Esophagus muscularis mucosa (tissue), 4 donors: ENCODE measurements at regions not wholly inside any gene's neighbourhood (a gene's known extent, or its start where the extent isn't known, plus 50 kb on each side); places are given as distances from the start of the nearest gene placed in this dataset.

Experiments
- DNase-seq: peaks from one replicate; pipeline ENCODE4 v3.0.0-alpha.2; 2017; ENCODE audit errors: extremely low spot score
- H3K27ac ChIP-seq, 4 donors: fragments of 200-600 bp; sonication (generic); replicated peaks in 1 of 4; 1 replicate in 3 of 4; 2 replicates in 1 of 4; pipeline ENCODE4 v1.5.1; 2016 to 2019; ENCODE audit warnings: mild to moderate bottlenecking in 1 of 4
- H3K27me3 ChIP-seq, 4 donors: fragments of 200-600 bp; sonication (generic); one replicate each; pipeline versions ENCODE4 v1.5.1 to v1.6.0; 2016 to 2019
- H3K36me3 ChIP-seq, 4 donors: fragments of 200-600 bp; sonication (generic); one replicate each; pipeline ENCODE4 v1.5.1; 2016 to 2019
- H3K4me1 ChIP-seq, 4 donors: fragments of 200-600 bp; sonication (generic); one replicate each; pipeline ENCODE4 v1.5.1; 2016 to 2019
- H3K4me3 ChIP-seq, 4 donors: fragments of 200-600 bp; sonication (generic); 1 replicate in 2 of 4; 2 replicates in 2 of 4; pipeline ENCODE4 v1.5.1; 2016 to 2019; ENCODE audit warnings: mild to moderate bottlenecking in 4 of 4, moderate library complexity in 1 of 4
- H3K9me3 ChIP-seq, 4 donors: fragments of 200-600 bp; sonication (generic); 1 replicate in 3 of 4; 2 replicates in 1 of 4; pipeline ENCODE4 v1.5.1; 2016 to 2019
- CTCF ChIP-seq, 3 experiments: fragments of 200-600 bp in 2 of 3; fragments of 450-650 bp in 1 of 3; sonication (generic) in 2 of 3; IDR thresholded peaks; one replicate each; pipeline ENCODE4 v1.5.1; 2017 to 2019; ENCODE audit warnings: antibody characterized with exemption in 3 of 3, mild to moderate bottlenecking in 2 of 3, moderate library complexity in 1 of 3
- EP300 ChIP-seq: sonication (generic); formaldehyde crosslinking; IDR thresholded peaks from one replicate; pipeline ENCODE4 v1.6.1; 2017; ENCODE audit warnings: antibody characterized with exemption
- POLR2A ChIP-seq: fragments of 450-650 bp; IDR thresholded peaks from one replicate; pipeline ENCODE4 v1.6.1; 2017; ENCODE audit warnings: antibody characterized with exemption, moderate library complexity, mild to moderate bottlenecking, low read depth
- POLR2AphosphoS5 ChIP-seq, 2 donors: sonication (generic); formaldehyde crosslinking; IDR thresholded peaks; one replicate each; pipeline ENCODE4 v1.6.1; 2017; ENCODE audit warnings: antibody characterized with exemption in 2 of 2
- WGBS: methylation state at CpG from one replicate; pipeline ENCODE4 v1.1.5; 2018; 5-methylcytosine and 5-hydroxymethylcytosine counted together
- intact Hi-C: fragments of 100-400 bp; cut with DNase I; formaldehyde crosslinking; loops from one replicate; pipeline ENCODE4 v1.15.1; 2023

DNA sequence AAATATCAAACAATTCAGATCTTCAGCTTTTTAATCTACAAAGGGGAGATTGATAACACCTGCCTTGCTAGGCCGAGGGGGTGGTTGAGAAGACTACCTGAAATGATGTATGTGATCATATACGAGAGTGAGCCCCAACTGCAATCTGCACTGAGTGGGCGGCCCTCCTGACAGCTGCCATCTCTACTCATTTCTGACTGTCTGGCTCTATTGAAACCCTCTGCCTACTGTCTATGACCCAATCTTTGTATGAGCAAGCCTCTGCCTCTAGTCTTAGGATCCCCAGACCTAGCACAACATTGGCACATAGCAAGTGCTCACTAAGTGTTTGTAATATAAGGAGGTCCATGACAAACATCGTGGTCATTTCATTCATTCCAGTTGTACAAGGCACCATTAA is 144.4 kb upstream of the NR2F2 start:
- Histone ChIP-seq H3K9me3 (no peaks in the 10 kb centered on the region), H3K27ac (no peak overlapping the region), H3K4me1 (peaks cover 0 to 29% (median 22%) of the 10 kb centered on the region in 4 donors), H3K27me3 (no peaks in the 10 kb centered on the region), H3K36me3 (no peaks in the 10 kb centered on the region), H3K4me3 (no peak overlapping the region)
- intact Hi-C loops = loop anchor here (10.0 kb wide), 1 partner anchor 129 kb away; no protein-coding TSS in a partner anchor
- DNase-seq = no peak
- TF ChIP-seq POLR2A (no peak), POLR2AphosphoS5 (IDR thresholded peaks at IDR 0.05) (no peak), CTCF (IDR thresholded peaks at IDR 0.05) (no peak), EP300 (no peak)
- WGBS = 91% methylated on average over 4 of the region's 4 CpGs

GRCh38 chr15:96187341-96188305 is 142.9 kb upstream of the NR2F2 start:
- intact Hi-C loops = loop anchor here (10.0 kb wide), 1 partner anchor 127 kb away; no protein-coding TSS in a partner anchor
- 50% methylated on average over 10 of the region's 10 CpGs for WGBS
- no peak for DNase-seq
- H3K9me3 ChIP-seq = no peaks in the 10 kb centered on the region
- peaks cover 0 to 16% (median 10%) of the 10 kb centered on the region in 4 donors for H3K4me1 ChIP-seq
- H3K27me3 ChIP-seq = no peaks in the 10 kb centered on the region
- TF ChIP-seq POLR2AphosphoS5 (IDR thresholded peaks at IDR 0.05) = no peak
- no peak for TF ChIP-seq CTCF (IDR thresholded peaks at IDR 0.05)
- no peak for TF ChIP-seq EP300
- TF ChIP-seq POLR2A = no peak
- peak overlapping the region in 2 of 4 donors; percentile 19 to 23 for H3K27ac ChIP-seq
- H3K36me3 ChIP-seq = no peaks in the 10 kb centered on the region
- H3K4me3 ChIP-seq = no peak overlapping the region

DNA sequence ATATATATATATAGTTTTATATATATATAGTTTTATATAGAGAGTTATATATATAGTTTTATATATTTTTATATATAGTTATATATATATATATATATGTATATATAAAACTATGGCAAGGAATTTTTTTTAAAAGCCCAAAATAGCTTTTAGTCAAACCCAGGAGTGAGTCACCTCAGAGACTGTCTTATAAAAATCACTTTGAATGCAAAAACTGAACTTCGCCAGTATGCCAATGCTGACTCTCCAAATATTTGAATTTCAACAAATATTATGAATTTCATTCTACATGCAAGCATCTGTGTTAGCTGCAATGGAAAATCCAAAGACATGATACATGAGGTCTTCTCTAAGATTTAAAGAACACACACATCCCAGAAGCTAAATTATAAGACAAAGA is 132.8 kb upstream of the NR2F2 start:
- Histone ChIP-seq H3K4me3 (no peak overlapping the region), H3K27me3 (no peaks in the 10 kb centered on the region), H3K27ac (no peak overlapping the region), H3K36me3 (no peaks in the 10 kb centered on the region), H3K9me3 (no peaks in the 10 kb centered on the region), H3K4me1 (no peaks in the 10 kb centered on the region)
- WGBS = 85% methylated on average over 1 of the region's 1 CpG
- TF ChIP-seq POLR2A (no peak), CTCF (IDR thresholded peaks at IDR 0.05) (no peak), EP300 (no peak), POLR2AphosphoS5 (IDR thresholded peaks at IDR 0.05) (no peak)
- intact Hi-C loops = no loop called here
- no peak for DNase-seq

DNA sequence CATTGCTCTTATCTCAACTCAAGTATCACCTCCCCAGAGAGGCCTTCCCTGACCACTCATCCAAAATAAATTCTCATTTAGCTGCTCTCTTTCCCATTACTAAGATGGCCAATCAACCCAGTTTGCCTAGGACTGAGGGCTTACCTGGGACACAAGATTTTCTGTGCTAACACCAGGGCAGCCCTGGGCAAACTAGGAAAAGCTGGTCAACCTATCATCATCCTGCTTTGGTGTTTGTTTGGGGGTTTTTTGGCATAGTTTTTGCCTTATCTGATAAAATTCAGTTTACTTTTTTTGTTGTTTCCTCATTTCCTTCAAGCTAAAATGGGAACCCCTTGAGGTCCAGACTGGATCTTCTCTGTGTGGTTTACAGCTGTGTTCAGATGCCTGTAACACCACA is 131.4 kb upstream of the NR2F2 start:
- H3K27me3 ChIP-seq = no peaks in the 10 kb centered on the region
- DNase-seq = no peak
- no peak for TF ChIP-seq POLR2AphosphoS5 (IDR thresholded peaks at IDR 0.05)
- H3K27ac ChIP-seq = no peak overlapping the region
- H3K4me1 ChIP-seq = no peaks in the 10 kb centered on the region
- H3K4me3 ChIP-seq = no peak overlapping the region
- no peaks in the 10 kb centered on the region for H3K9me3 ChIP-seq
- intact Hi-C loops = no loop called here
- no peaks in the 10 kb centered on the region for H3K36me3 ChIP-seq

DNA sequence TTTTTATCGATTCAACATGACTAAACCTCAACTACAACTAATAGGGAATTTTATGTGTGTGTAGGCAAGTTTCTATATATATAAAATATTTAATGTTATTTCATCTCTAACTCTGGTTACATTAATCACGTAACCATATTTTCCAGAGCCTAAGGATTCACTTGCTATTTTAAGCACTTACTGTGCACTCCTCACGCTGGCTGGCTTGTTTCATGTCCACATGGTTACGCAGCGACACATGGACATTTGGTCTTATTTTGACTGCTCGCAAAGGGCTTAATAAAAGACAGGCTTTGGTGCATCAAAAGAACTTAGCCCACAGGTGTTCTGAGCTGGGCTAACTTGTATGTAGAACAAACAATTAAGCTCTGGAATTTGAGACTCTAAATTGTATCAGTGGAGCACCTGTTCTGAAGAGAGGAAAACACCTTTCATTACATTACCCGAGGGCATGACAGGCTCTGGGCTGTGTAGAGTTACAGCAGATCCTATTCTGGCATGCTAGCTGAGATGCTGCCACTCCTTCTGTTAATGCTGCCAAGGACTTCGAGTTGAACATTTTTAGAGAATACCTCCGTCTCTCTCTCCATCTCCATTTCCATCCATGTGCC is 130.0 kb upstream of the NR2F2 start:
- Histone ChIP-seq H3K4me1 (no peaks in the 10 kb centered on the region), H3K27ac (no peak overlapping the region), H3K9me3 (no peaks in the 10 kb centered on the region), H3K36me3 (no peaks in the 10 kb centered on the region), H3K27me3 (no peaks in the 10 kb centered on the region), H3K4me3 (no peak overlapping the region)
- TF ChIP-seq EP300 (no peak), POLR2AphosphoS5 (IDR thresholded peaks at IDR 0.05) (no peak), CTCF (IDR thresholded peaks at IDR 0.05) (no peak)
- intact Hi-C loops = no loop called here
- WGBS = 82% methylated on average over 9 of the region's 9 CpGs
- DNase-seq = no peak
